ENCODE measurements at regions not wholly inside any gene's neighbourhood (a gene's known extent, or its start where the extent isn't known, plus 50 kb on each side); places are given as distances from the start of the nearest gene placed in this dataset.

DNA sequence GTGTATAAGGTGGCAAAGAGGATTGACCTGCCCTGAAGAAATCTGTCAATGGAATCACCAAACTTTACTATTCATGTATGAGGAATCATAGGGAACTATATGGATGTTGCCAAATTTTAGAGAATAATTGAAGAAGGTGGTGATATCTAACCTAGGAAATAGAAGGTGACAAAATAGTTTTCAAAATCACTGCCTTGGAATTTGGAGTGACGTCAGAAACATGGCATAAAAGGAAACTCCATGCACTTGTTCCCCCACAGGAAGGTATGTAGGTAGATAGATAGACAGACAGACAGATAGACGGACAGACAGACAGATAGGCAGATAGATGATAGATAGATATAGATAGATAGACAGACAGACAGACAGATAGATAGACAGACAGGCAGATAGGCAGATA is 793.9 kb upstream of the AMOT start (continued):
- TF ChIP-seq, protein P1, sequence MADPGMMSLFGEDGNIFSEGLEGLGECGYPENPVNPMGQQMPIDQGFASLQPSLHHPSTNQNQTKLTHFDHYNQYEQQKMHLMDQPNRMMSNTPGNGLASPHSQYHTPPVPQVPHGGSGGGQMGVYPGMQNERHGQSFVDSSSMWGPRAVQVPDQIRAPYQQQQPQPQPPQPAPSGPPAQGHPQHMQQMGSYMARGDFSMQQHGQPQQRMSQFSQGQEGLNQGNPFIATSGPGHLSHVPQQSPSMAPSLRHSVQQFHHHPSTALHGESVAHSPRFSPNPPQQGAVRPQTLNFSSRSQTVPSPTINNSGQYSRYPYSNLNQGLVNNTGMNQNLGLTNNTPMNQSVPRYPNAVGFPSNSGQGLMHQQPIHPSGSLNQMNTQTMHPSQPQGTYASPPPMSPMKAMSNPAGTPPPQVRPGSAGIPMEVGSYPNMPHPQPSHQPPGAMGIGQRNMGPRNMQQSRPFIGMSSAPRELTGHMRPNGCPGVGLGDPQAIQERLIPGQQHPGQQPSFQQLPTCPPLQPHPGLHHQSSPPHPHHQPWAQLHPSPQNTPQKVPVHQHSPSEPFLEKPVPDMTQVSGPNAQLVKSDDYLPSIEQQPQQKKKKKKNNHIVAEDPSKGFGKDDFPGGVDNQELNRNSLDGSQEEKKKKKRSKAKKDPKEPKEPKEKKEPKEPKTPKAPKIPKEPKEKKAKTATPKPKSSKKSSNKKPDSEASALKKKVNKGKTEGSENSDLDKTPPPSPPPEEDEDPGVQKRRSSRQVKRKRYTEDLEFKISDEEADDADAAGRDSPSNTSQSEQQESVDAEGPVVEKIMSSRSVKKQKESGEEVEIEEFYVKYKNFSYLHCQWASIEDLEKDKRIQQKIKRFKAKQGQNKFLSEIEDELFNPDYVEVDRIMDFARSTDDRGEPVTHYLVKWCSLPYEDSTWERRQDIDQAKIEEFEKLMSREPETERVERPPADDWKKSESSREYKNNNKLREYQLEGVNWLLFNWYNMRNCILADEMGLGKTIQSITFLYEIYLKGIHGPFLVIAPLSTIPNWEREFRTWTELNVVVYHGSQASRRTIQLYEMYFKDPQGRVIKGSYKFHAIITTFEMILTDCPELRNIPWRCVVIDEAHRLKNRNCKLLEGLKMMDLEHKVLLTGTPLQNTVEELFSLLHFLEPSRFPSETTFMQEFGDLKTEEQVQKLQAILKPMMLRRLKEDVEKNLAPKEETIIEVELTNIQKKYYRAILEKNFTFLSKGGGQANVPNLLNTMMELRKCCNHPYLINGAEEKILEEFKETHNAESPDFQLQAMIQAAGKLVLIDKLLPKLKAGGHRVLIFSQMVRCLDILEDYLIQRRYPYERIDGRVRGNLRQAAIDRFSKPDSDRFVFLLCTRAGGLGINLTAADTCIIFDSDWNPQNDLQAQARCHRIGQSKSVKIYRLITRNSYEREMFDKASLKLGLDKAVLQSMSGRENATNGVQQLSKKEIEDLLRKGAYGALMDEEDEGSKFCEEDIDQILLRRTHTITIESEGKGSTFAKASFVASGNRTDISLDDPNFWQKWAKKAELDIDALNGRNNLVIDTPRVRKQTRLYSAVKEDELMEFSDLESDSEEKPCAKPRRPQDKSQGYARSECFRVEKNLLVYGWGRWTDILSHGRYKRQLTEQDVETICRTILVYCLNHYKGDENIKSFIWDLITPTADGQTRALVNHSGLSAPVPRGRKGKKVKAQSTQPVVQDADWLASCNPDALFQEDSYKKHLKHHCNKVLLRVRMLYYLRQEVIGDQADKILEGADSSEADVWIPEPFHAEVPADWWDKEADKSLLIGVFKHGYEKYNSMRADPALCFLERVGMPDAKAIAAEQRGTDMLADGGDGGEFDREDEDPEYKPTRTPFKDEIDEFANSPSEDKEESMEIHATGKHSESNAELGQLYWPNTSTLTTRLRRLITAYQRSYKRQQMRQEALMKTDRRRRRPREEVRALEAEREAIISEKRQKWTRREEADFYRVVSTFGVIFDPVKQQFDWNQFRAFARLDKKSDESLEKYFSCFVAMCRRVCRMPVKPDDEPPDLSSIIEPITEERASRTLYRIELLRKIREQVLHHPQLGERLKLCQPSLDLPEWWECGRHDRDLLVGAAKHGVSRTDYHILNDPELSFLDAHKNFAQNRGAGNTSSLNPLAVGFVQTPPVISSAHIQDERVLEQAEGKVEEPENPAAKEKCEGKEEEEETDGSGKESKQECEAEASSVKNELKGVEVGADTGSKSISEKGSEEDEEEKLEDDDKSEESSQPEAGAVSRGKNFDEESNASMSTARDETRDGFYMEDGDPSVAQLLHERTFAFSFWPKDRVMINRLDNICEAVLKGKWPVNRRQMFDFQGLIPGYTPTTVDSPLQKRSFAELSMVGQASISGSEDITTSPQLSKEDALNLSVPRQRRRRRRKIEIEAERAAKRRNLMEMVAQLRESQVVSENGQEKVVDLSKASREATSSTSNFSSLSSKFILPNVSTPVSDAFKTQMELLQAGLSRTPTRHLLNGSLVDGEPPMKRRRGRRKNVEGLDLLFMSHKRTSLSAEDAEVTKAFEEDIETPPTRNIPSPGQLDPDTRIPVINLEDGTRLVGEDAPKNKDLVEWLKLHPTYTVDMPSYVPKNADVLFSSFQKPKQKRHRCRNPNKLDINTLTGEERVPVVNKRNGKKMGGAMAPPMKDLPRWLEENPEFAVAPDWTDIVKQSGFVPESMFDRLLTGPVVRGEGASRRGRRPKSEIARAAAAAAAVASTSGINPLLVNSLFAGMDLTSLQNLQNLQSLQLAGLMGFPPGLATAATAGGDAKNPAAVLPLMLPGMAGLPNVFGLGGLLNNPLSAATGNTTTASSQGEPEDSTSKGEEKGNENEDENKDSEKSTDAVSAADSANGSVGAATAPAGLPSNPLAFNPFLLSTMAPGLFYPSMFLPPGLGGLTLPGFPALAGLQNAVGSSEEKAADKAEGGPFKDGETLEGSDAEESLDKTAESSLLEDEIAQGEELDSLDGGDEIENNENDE (IDR thresholded peaks at IDR 0.05; ENCODE audit: low read depth, low read length), result no peak
- TF ChIP-seq, protein P2, sequence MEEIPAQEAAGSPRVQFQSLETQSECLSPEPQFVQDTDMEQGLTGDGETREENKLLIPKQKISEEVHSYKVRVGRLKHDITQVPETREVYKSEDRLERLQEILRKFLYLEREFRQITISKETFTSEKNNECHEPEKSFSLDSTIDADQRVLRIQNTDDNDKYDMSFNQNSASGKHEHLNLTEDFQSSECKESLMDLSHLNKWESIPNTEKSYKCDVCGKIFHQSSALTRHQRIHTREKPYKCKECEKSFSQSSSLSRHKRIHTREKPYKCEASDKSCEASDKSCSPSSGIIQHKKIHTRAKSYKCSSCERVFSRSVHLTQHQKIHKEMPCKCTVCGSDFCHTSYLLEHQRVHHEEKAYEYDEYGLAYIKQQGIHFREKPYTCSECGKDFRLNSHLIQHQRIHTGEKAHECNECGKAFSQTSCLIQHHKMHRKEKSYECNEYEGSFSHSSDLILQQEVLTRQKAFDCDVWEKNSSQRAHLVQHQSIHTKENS (CRISPR knock-in tag; IDR thresholded peaks at IDR 0.05), result no peak
- TF ChIP-seq MED1 (CRISPR knock-in tag; IDR thresholded peaks at IDR 0.05; ENCODE audit: borderline replicate concordance), result no peak
- no peak for TF ChIP-seq ZFX (CRISPR knock-in tag; IDR thresholded peaks at IDR 0.05)
- no peak for TF ChIP-seq PURB (CRISPR knock-in tag; IDR thresholded peaks at IDR 0.05; ENCODE audit: low read depth)
- no peak for TF ChIP-seq RBM15 (IDR thresholded peaks at IDR 0.05; ENCODE audit: insufficient read depth, low read length)
- no peak for TF ChIP-seq KAT2B (IDR thresholded peaks at IDR 0.05; ENCODE audit: low read depth, low read length)
- TF ChIP-seq ILK (tag; IDR thresholded peaks at IDR 0.05; ENCODE audit: borderline replicate concordance, low read depth), result no peak
- TF ChIP-seq ZNF717 (CRISPR knock-in tag; IDR thresholded peaks at IDR 0.05), result no peak
- TF ChIP-seq, protein P3, sequence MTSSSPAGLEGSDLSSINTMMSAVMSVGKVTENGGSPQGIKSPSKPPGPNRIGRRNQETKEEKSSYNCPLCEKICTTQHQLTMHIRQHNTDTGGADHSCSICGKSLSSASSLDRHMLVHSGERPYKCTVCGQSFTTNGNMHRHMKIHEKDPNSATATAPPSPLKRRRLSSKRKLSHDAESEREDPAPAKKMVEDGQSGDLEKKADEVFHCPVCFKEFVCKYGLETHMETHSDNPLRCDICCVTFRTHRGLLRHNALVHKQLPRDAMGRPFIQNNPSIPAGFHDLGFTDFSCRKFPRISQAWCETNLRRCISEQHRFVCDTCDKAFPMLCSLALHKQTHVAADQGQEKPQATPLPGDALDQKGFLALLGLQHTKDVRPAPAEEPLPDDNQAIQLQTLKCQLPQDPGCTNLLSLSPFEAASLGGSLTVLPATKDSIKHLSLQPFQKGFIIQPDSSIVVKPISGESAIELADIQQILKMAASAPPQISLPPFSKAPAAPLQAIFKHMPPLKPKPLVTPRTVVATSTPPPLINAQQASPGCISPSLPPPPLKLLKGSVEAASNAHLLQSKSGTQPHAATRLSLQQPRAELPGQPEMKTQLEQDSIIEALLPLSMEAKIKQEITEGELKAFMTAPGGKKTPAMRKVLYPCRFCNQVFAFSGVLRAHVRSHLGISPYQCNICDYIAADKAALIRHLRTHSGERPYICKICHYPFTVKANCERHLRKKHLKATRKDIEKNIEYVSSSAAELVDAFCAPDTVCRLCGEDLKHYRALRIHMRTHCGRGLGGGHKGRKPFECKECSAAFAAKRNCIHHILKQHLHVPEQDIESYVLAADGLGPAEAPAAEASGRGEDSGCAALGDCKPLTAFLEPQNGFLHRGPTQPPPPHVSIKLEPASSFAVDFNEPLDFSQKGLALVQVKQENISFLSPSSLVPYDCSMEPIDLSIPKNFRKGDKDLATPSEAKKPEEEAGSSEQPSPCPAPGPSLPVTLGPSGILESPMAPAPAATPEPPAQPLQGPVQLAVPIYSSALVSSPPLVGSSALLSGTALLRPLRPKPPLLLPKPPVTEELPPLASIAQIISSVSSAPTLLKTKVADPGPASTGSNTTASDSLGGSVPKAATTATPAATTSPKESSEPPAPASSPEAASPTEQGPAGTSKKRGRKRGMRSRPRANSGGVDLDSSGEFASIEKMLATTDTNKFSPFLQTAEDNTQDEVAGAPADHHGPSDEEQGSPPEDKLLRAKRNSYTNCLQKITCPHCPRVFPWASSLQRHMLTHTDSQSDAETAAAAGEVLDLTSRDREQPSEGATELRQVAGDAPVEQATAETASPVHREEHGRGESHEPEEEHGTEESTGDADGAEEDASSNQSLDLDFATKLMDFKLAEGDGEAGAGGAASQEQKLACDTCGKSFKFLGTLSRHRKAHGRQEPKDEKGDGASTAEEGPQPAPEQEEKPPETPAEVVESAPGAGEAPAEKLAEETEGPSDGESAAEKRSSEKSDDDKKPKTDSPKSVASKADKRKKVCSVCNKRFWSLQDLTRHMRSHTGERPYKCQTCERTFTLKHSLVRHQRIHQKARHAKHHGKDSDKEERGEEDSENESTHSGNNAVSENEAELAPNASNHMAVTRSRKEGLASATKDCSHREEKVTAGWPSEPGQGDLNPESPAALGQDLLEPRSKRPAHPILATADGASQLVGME (CRISPR knock-in tag; IDR thresholded peaks at IDR 0.05), result no peak

Data from K562 (cell line).